ENCODE measurements at regions not wholly inside any gene's neighbourhood (a gene's known extent, or its start where the extent isn't known, plus 50 kb on each side); places are given as distances from the start of the nearest gene placed in this dataset.

GRCh38 chr11:87871056-87871455, 304.2 kb downstream of the RAB38 start:
- no peak overlapping the region for H2BK15ac ChIP-seq (ENCODE audit: low read length)
- H4K8ac ChIP-seq (ENCODE audit: extremely low read depth, insufficient read depth, low read length), result no peak overlapping the region
- H3K56ac ChIP-seq (replicated peaks; ENCODE audit: insufficient read length, low read depth, low read length), result no peak overlapping the region
- H3K4me1 ChIP-seq (replicated peaks in 1 of 4; ENCODE audit: control insufficient read depth in 3 of 4, insufficient read depth in 4 of 4, low read length in 3 of 4), result no peaks in the 10 kb centered on the region
- no peak overlapping the region for H2BK120ac ChIP-seq (replicated peaks; ENCODE audit: low read depth, low read length)
- H3K36me3 ChIP-seq (ENCODE audit: control insufficient read depth in 2 of 4, insufficient read depth in 4 of 4, low read length in 3 of 4), result no peaks in the 10 kb centered on the region
- no peak overlapping the region for H3K4ac ChIP-seq (replicated peaks; ENCODE audit: insufficient read length, low read depth, low read length)
- CTCF ChIA-PET (ENCODE audit: partially characterized antibody), result interaction anchor here (0.9 kb wide), 1 partner anchor 148 kb away, joined by 5 read pairs; no protein-coding TSS in a partner anchor
- no peaks in the 10 kb centered on the region for H3K9me3 ChIP-seq (ENCODE audit: insufficient read depth in 2 of 2, low read depth in 1 of 2, low read length in 1 of 2)
- no peak for FAIRE-seq
- H4K20me1 ChIP-seq (replicated peaks in 1 of 2; ENCODE audit: control insufficient read depth in 1 of 2, insufficient read depth in 2 of 2, low read length in 2 of 2), result no peaks in the 10 kb centered on the region
- H3K27me3 ChIP-seq (replicated peaks in 1 of 4; ENCODE audit: control insufficient read depth in 3 of 4, extremely low read depth in 1 of 4, insufficient read depth in 3 of 4, low read length in 3 of 4), result no peaks in the 10 kb centered on the region
- H2AK5ac ChIP-seq (ENCODE audit: low read depth, low read length), result no peak overlapping the region
- TF ChIP-seq SAP30 (IDR thresholded peaks at IDR 0.05; ENCODE audit: insufficient read depth, insufficient replicate concordance, low read length) (no peak), SRF (IDR thresholded peaks at IDR 0.05; ENCODE audit: low read depth, low read length) (no peak), BACH1 (IDR thresholded peaks at IDR 0.05; ENCODE audit: low read length) (no peak), ATF2 (IDR thresholded peaks at IDR 0.05; ENCODE audit: low read length) (no peak), CTCF (IDR thresholded peaks at IDR 0.05; ENCODE audit: control extremely low read depth in 1 of 3, insufficient read depth in 1 of 3, low read depth in 1 of 3, low read length in 3 of 3) (no peak), ASH2L (IDR thresholded peaks at IDR 0.05; ENCODE audit: low read length) (no peak), TEAD4 (IDR thresholded peaks at IDR 0.05; ENCODE audit: low read depth, low read length) (no peak), EGR1 (IDR thresholded peaks at IDR 0.05; ENCODE audit: borderline replicate concordance, low read depth, low read length) (no peak)
- H2BK20ac ChIP-seq (ENCODE audit: low read length), result no peak overlapping the region
- 91% methylated on average over 2 of the region's 2 CpGs; no CpG with 5 or more reads in 1 of the 2 experiments for WGBS, 2 experiments (ENCODE audit: extremely low coverage in 1 of 2, insufficient coverage in 1 of 2, insufficient read length in 1 of 2, insufficient replicate concordance in 2 of 2, low coverage in 1 of 2, low lambda C conversion rate in 2 of 2, missing lambda C conversion rate in 1 of 2)
- DNase-seq (ENCODE audit: low read depth in 1 of 2, low spot score in 2 of 2), result no peak
- no peak overlapping the region for H3K4me3 ChIP-seq (ENCODE audit: extremely low read depth in 1 of 4, insufficient read depth in 2 of 4, low read depth in 3 of 4, low read length in 4 of 4)
- no peaks in the 10 kb centered on the region for H3K23me2 ChIP-seq (ENCODE audit: low read depth, low read length)
- H3K4me2 ChIP-seq (ENCODE audit: insufficient read depth in 1 of 2, low read depth in 2 of 2, low read length in 2 of 2), result no peak overlapping the region
- H4K5ac ChIP-seq (ENCODE audit: insufficient read length, low read depth, low read length), result no peak overlapping the region
- no peak overlapping the region for H3K18ac ChIP-seq (ENCODE audit: extremely low read depth, low read length)
- H4K91ac ChIP-seq (replicated peaks; ENCODE audit: insufficient read length, low read length), result no peak overlapping the region
- no peak overlapping the region for H2BK5ac ChIP-seq (ENCODE audit: low read depth, low read length)
- no peak overlapping the region for H3K9ac ChIP-seq (replicated peaks in 1 of 4; ENCODE audit: extremely low read depth in 1 of 4, low read depth in 3 of 4, low read length in 3 of 4)
- H2AFZ ChIP-seq (ENCODE audit: low read length), result no peak overlapping the region
- no peak overlapping the region for H3K27ac ChIP-seq (ENCODE audit: low read depth, low read length)
- no peak overlapping the region for H2BK12ac ChIP-seq (ENCODE audit: low read depth, low read length)
- no peaks in the 10 kb centered on the region for H3K79me1 ChIP-seq (ENCODE audit: low read depth, low read length)
- H3K79me2 ChIP-seq (ENCODE audit: control insufficient read depth in 1 of 2, insufficient read depth in 2 of 2, low read length in 2 of 2), result no peaks in the 10 kb centered on the region
- POLR2A ChIA-PET (ENCODE audit: partially characterized antibody), result no interaction called here
- no peak overlapping the region for H3K23ac ChIP-seq (ENCODE audit: insufficient read length)
- no peak overlapping the region for H3K14ac ChIP-seq (ENCODE audit: insufficient read length)
